Neuron (in vitro differentiated cells): ENCODE measurements at regions not wholly inside any gene's neighbourhood (a gene's known extent, or its start where the extent isn't known, plus 50 kb on each side); places are given as distances from the start of the nearest gene placed in this dataset.

Experiments used
- H2AFZ ChIP-seq: one replicate; pipeline ENCODE4 v1.6.1; 2013; ENCODE audit warnings: low read depth, mild to moderate bottlenecking, inconsistent platforms, low read length, moderate library complexity
- H3K27me3 ChIP-seq: one replicate; pipeline ENCODE4 v1.6.1; 2013; ENCODE audit warnings: low read length; ENCODE audit not compliant: insufficient read depth
- H3K36me3 ChIP-seq: one replicate; pipeline ENCODE4 v1.6.1; 2013; ENCODE audit warnings: low read length; ENCODE audit not compliant: insufficient read depth
- H3K4me1 ChIP-seq: one replicate; pipeline ENCODE4 v1.6.1; 2013; ENCODE audit warnings: low read length; ENCODE audit not compliant: insufficient read depth
- H3K4me3 ChIP-seq: 2 replicates; pipeline ENCODE4 v1.5.1; 2013; ENCODE audit warnings: mild to moderate bottlenecking, low read length, moderate library complexity
- H3K9me3 ChIP-seq: one replicate; pipeline ENCODE4 v1.6.1; 2013; ENCODE audit warnings: low read length

- H3K36me3 ChIP-seq, result no peaks in the 10 kb centered on the region
- no peak overlapping the region for H3K4me3 ChIP-seq
- no peak overlapping the region for H2AFZ ChIP-seq
- H3K9me3 ChIP-seq, result no peaks in the 10 kb centered on the region
- no peaks in the 10 kb centered on the region for H3K27me3 ChIP-seq
- H3K4me1 ChIP-seq, result no peaks in the 10 kb centered on the region
These were observed 62.9 kb upstream of the APCDD1 start for GRCh38 chr18:10391506-10391905.

- H3K36me3 ChIP-seq, result no peaks in the 10 kb centered on the region
- H3K27me3 ChIP-seq, result no peaks in the 10 kb centered on the region
- H3K4me3 ChIP-seq, result no peak overlapping the region
- H3K4me1 ChIP-seq, result peaks cover 34% of the 10 kb centered on the region
- H2AFZ ChIP-seq, result no peak overlapping the region
- H3K9me3 ChIP-seq, result no peaks in the 10 kb centered on the region
These were observed 57.4 kb upstream of the APCDD1 start for GRCh38 chr18:10397004-10397403.

- H2AFZ ChIP-seq, result no peak overlapping the region
- peaks cover 49% of the 10 kb centered on the region for H3K4me1 ChIP-seq
- no peak overlapping the region for H3K4me3 ChIP-seq
- H3K36me3 ChIP-seq, result no peaks in the 10 kb centered on the region
- H3K27me3 ChIP-seq, result no peaks in the 10 kb centered on the region
- H3K9me3 ChIP-seq, result no peaks in the 10 kb centered on the region
These were observed 55.9 kb upstream of the APCDD1 start for GRCh38 chr18:10398571-10398970.

- no peak overlapping the region for H2AFZ ChIP-seq
- H3K4me1 ChIP-seq, result peaks cover 58% of the 10 kb centered on the region
These were observed 55.0 kb upstream of the APCDD1 start for GRCh38 chr18:10399465-10399864.

GRCh38 chr18:10400534-10401307 is 53.7 kb upstream of the APCDD1 start:
- H2AFZ ChIP-seq, result no peak overlapping the region
- no peak overlapping the region for H3K4me3 ChIP-seq
- H3K27me3 ChIP-seq, result no peaks in the 10 kb centered on the region
- H3K36me3 ChIP-seq, result no peaks in the 10 kb centered on the region
- no peaks in the 10 kb centered on the region for H3K9me3 ChIP-seq
- peaks cover 61% of the 10 kb centered on the region for H3K4me1 ChIP-seq

More at GRCh38 chr18:10399465-10399864, 55.0 kb upstream of the APCDD1 start:
- no peaks in the 10 kb centered on the region for H3K9me3 ChIP-seq
- H3K4me3 ChIP-seq, result no peak overlapping the region
- no peaks in the 10 kb centered on the region for H3K36me3 ChIP-seq
- H3K27me3 ChIP-seq, result no peaks in the 10 kb centered on the region

- H3K36me3 ChIP-seq, result no peaks in the 10 kb centered on the region
- H3K27me3 ChIP-seq, result no peaks in the 10 kb centered on the region
- H3K9me3 ChIP-seq, result no peaks in the 10 kb centered on the region
- H3K4me3 ChIP-seq, result no peak overlapping the region
- peaks cover 69% of the 10 kb centered on the region for H3K4me1 ChIP-seq
- H2AFZ ChIP-seq, result no peak overlapping the region
These were observed 52.9 kb upstream of the APCDD1 start for GRCh38 chr18:10401521-10401920.

GRCh38 chr18:10401930-10402329 is 52.5 kb upstream of the APCDD1 start:
- Histone ChIP-seq H3K4me3 (no peak overlapping the region), H3K4me1 (peaks cover 72% of the 10 kb centered on the region), H3K9me3 (no peaks in the 10 kb centered on the region), H3K27me3 (no peaks in the 10 kb centered on the region), H2AFZ (no peak overlapping the region), H3K36me3 (no peaks in the 10 kb centered on the region)

- Histone ChIP-seq H3K36me3 (no peaks in the 10 kb centered on the region), H3K4me1 (peaks cover 68% of the 10 kb centered on the region), H3K27me3 (no peaks in the 10 kb centered on the region), H3K4me3 (no peak overlapping the region), H2AFZ (no peak overlapping the region), H3K9me3 (no peaks in the 10 kb centered on the region)
These were observed 51.4 kb upstream of the APCDD1 start for GRCh38 chr18:10402871-10403559.

GRCh38 chr18:10403708-10404107 is 50.7 kb upstream of the APCDD1 start:
- Histone ChIP-seq H2AFZ (no peak overlapping the region), H3K9me3 (no peaks in the 10 kb centered on the region), H3K27me3 (no peaks in the 10 kb centered on the region), H3K4me3 (no peak overlapping the region), H3K36me3 (no peaks in the 10 kb centered on the region), H3K4me1 (peaks cover 61% of the 10 kb centered on the region)

- H2AFZ ChIP-seq, result no peak overlapping the region
- H3K36me3 ChIP-seq, result no peaks in the 10 kb centered on the region
- H3K9me3 ChIP-seq, result no peaks in the 10 kb centered on the region
- no peaks in the 10 kb centered on the region for H3K27me3 ChIP-seq
- H3K4me1 ChIP-seq, result peaks cover 56% of the 10 kb centered on the region
- H3K4me3 ChIP-seq, result no peak overlapping the region
These were observed 50.3 kb upstream of the APCDD1 start for GRCh38 chr18:10404168-10404567.
